Liver (tissue), 3 donors: ENCODE measurements at regions not wholly inside any gene's neighbourhood (a gene's known extent, or its start where the extent isn't known, plus 50 kb on each side); places are given as distances from the start of the nearest gene placed in this dataset.

Experiments
- ATF3 ChIP-seq: IDR thresholded peaks from 2 replicates; pipeline ENCODE4 v1.6.1; 2016; ENCODE audit warnings: antibody characterized with exemption
- CTCF ChIP-seq: fragments of 150-350 bp; IDR thresholded peaks from 2 replicates; pipeline ENCODE4 v1.5.1; 2017; ENCODE audit warnings: improper control_type of control experiment, low read depth, low read length; ENCODE audit not compliant: missing input control
- EGR1 ChIP-seq, 2 donors: IDR thresholded peaks; 2 replicates each; pipeline ENCODE4 v1.6.1; 2016 to 2018; ENCODE audit warnings: antibody characterized with exemption in 2 of 2, low read depth in 2 of 2
- GABPA ChIP-seq, 2 donors: IDR thresholded peaks in 1 of 2; conservative IDR thresholded peaks in 1 of 2; 2 replicates each; pipeline ENCODE4 v1.6.1; 2016; ENCODE audit warnings: antibody characterized with exemption in 2 of 2, mild to moderate bottlenecking in 1 of 2, moderate library complexity in 1 of 2
- HNF4G ChIP-seq: IDR thresholded peaks from 2 replicates; pipeline ENCODE4 v1.6.1; 2016; ENCODE audit warnings: antibody characterized with exemption
- REST ChIP-seq: IDR thresholded peaks from 2 replicates; pipeline ENCODE4 v1.6.1; 2016; ENCODE audit warnings: antibody characterized with exemption, mild to moderate bottlenecking
- SP1 ChIP-seq: IDR thresholded peaks from 2 replicates; pipeline ENCODE4 v1.6.1; 2018; ENCODE audit warnings: antibody characterized with exemption, mild to moderate bottlenecking
- TAF1 ChIP-seq: conservative IDR thresholded peaks from 2 replicates; pipeline ENCODE4 v1.6.1; 2016; ENCODE audit warnings: antibody characterized with exemption, mild to moderate bottlenecking
- YY1 ChIP-seq: IDR thresholded peaks from 2 replicates; pipeline ENCODE4 v1.6.1; 2016; ENCODE audit warnings: antibody characterized with exemption, mild to moderate bottlenecking
- ZBTB33 ChIP-seq: IDR thresholded peaks from 2 replicates; pipeline ENCODE4 v1.6.1; 2016; ENCODE audit warnings: antibody characterized with exemption
- donor health status: healthy.
- donor health status: healthy.

- no peak for TF ChIP-seq CTCF
- TF ChIP-seq TAF1: no peak
- no peak for TF ChIP-seq REST
- TF ChIP-seq YY1: no peak
- no peak for TF ChIP-seq EGR1 (IDR thresholded peaks at IDR 0.05; ENCODE audit: low read depth in 2 of 2)
- TF ChIP-seq SP1: no peak
- TF ChIP-seq ATF3: no peak
- TF ChIP-seq ZBTB33: no peak
- TF ChIP-seq HNF4G: no peak
- no peak for TF ChIP-seq GABPA (IDR thresholded peaks at IDR 0.05 in 1 of 2, conservative IDR thresholded peaks at IDR 0.05 in 1 of 2)
These were observed 242.7 kb upstream of the PRSS1 start for GRCh38 chr7:142506601-142507000.
